ENCODE measurements at regions not wholly inside any gene's neighbourhood (a gene's known extent, or its start where the extent isn't known, plus 50 kb on each side); places are given as distances from the start of the nearest gene placed in this dataset.

DNA sequence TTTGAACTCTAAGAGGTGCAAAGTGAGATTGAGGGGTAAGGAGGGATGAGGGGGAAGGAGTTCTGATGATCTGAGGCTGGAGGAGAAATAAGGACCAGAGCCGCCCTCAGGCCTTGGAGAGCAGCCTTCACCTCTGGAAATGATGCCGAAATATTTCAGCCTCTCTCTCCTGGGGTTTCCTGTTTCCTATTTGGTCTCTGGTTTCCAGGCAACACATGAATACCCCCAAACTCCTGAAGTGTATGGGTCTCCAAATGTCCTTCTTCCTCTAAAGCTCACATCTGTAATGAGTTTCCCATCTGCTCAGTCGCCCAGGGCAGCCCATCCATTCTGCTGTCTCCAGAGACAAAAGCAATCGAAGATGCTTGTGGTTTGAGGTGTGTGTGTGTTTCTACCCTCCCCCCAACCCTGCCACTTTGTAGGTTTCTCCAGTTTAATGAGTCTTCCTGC lies 52.0 kb upstream of the FAM20B start:
- peak; percentile 82 for DNase-seq

Measured in fibroblast of upper back skin (primary cell).